ENCODE measurements at regions not wholly inside any gene's neighbourhood (a gene's known extent, or its start where the extent isn't known, plus 50 kb on each side); places are given as distances from the start of the nearest gene placed in this dataset.

DNA sequence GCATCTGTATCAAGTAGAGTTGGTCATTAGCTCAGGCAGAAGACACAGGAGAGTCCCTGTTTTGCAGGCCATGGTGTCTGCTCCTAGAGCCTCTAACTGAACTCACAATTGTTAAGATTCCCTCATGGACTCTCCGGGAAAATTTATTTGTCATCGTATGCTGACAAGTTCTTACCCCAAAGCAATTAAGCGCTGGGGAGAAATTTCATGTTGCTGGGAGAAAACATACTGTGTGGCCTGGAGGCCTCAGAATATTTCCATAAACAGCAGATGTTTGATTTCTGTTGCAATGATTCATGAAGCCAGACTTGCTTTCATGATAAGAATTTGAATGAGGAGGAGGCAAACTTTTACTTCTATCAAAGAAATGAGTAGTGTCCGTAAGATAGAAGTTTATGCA lies 583.2 kb downstream of the GATA3 start (continued):
- TF ChIP-seq ZBTB33 (IDR thresholded peaks at IDR 0.05; ENCODE audit: extremely low read depth, insufficient replicate concordance, low read length) = no peak
- no peak for TF ChIP-seq JUND (IDR thresholded peaks at IDR 0.05)
- no peak for TF ChIP-seq SIN3A (IDR thresholded peaks at IDR 0.05; ENCODE audit: low read depth)

GRCh38 chr10:8638088-8638672 lies 583.7 kb downstream of the GATA3 start:
- POLR2A ChIA-PET = no interaction called here

More at GRCh38 chr10:8638088-8638672, 583.7 kb downstream of the GATA3 start:
- H3K27ac ChIP-seq (ENCODE audit: low read depth, low read length) = no peak overlapping the region
- H3K4me2 ChIP-seq (ENCODE audit: low read length) = no peak overlapping the region
- peaks cover 8 to 17% of the 10 kb centered on the region in 2 experiments; a peak in 2 of 4 replicates for H3K9me3 ChIP-seq (ENCODE audit: control insufficient read depth in 1 of 2, insufficient read depth in 1 of 2, low read depth in 1 of 2, low read length in 2 of 2)
- H2AFZ ChIP-seq (ENCODE audit: low read depth, low read length, poor library complexity, severe bottlenecking) = no peak overlapping the region
- H3K79me2 ChIP-seq (ENCODE audit: insufficient read depth, low read length) = no peaks in the 10 kb centered on the region
- BruUV-seq (replicated peaks) = no TSS peak
- TF ChIP-seq TCF7L2 (IDR thresholded peaks at IDR 0.05; ENCODE audit: borderline replicate concordance, extremely low read depth, insufficient read depth, insufficient read length) (no peak), SRF (IDR thresholded peaks at IDR 0.05; ENCODE audit: low read depth) (no peak), ZNF274 (IDR thresholded peaks at IDR 0.05; ENCODE audit: low read depth, low read length) (no peak), ZBTB33 (IDR thresholded peaks at IDR 0.05; ENCODE audit: extremely low read depth, insufficient replicate concordance, low read length) (no peak), EGR1 (IDR thresholded peaks at IDR 0.05; ENCODE audit: low read depth) (no peak), CBX3 (IDR thresholded peaks at IDR 0.05; ENCODE audit: low read depth) (no peak), CEBPB (IDR thresholded peaks at IDR 0.05; ENCODE audit: low read depth) (no peak), YY1 (IDR thresholded peaks at IDR 0.05; ENCODE audit: extremely low read depth, insufficient replicate concordance, low read depth, low read length) (no peak), SP1 (IDR thresholded peaks at IDR 0.05; ENCODE audit: low read depth) (no peak), JUND (IDR thresholded peaks at IDR 0.05) (no peak), SIN3A (IDR thresholded peaks at IDR 0.05; ENCODE audit: low read depth) (no peak), ATF3 (IDR thresholded peaks at IDR 0.05) (no peak), ELF1 (IDR thresholded peaks at IDR 0.05; ENCODE audit: borderline replicate concordance, low read depth) (no peak), EZH2 (IDR thresholded peaks at IDR 0.05) (no peak)
- intact Hi-C loops (cut with micrococcal nuclease) = no loop called here
- no peak overlapping the region for H3K9ac ChIP-seq (ENCODE audit: low read length)
- H4K20me1 ChIP-seq (ENCODE audit: insufficient read depth) = no peaks in the 10 kb centered on the region
- H3K4me1 ChIP-seq (ENCODE audit: control insufficient read depth in 1 of 2, insufficient read depth in 2 of 2, low read length in 2 of 2) = no peaks in the 10 kb centered on the region
- no peaks in the 10 kb centered on the region for H3K27me3 ChIP-seq (ENCODE audit: insufficient read depth, low read length)
- CTCF ChIA-PET = no interaction called here
- RAD21 ChIA-PET (ENCODE audit: low non-redundant PET in 1 of 2, low total read pairs in 2 of 2, uncharacterized antibody in 2 of 2, unreplicated experiment in 2 of 2) = no interaction called here
- H3K9me2 ChIP-seq (ENCODE audit: insufficient read depth) = no peaks in the 10 kb centered on the region
- H3K4me3 ChIP-seq (replicated peaks in 1 of 2; ENCODE audit: low read depth in 1 of 2, low read length in 2 of 2) = no peak overlapping the region
- no peak for ATAC-seq
- no peaks in the 10 kb centered on the region for H3K36me3 ChIP-seq (ENCODE audit: control insufficient read depth in 1 of 2, insufficient read depth in 2 of 2, low read length in 2 of 2)
- no peak for DNase-seq (ENCODE audit: low read depth, low spot score)

Data from HCT116 (cell line).